ENCODE measurements at regions not wholly inside any gene's neighbourhood (a gene's known extent, or its start where the extent isn't known, plus 50 kb on each side); places are given as distances from the start of the nearest gene placed in this dataset.

DNA sequence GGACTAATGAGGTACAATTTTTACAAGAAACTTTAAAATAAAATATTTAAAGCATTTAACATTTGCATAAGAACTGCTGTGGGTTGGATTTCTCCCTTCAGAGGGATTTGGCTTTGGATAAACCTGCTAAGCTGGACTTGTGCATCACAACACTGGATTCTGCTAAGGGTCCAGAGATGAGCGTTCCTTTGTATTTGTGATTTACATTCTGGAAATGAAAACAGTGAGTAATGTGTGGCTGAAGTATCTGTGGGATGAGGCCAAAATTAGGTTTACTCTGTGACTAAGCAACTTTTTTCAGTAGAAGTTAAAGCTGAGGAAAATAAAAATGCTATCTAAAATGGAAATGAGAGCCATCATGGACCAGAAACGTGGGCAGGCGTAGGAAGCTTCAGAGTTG lies 494.3 kb downstream of the EPM2A start:
- TF ChIP-seq ZFX (IDR thresholded peaks at IDR 0.05), result no peak
- TF ChIP-seq, protein P1, sequence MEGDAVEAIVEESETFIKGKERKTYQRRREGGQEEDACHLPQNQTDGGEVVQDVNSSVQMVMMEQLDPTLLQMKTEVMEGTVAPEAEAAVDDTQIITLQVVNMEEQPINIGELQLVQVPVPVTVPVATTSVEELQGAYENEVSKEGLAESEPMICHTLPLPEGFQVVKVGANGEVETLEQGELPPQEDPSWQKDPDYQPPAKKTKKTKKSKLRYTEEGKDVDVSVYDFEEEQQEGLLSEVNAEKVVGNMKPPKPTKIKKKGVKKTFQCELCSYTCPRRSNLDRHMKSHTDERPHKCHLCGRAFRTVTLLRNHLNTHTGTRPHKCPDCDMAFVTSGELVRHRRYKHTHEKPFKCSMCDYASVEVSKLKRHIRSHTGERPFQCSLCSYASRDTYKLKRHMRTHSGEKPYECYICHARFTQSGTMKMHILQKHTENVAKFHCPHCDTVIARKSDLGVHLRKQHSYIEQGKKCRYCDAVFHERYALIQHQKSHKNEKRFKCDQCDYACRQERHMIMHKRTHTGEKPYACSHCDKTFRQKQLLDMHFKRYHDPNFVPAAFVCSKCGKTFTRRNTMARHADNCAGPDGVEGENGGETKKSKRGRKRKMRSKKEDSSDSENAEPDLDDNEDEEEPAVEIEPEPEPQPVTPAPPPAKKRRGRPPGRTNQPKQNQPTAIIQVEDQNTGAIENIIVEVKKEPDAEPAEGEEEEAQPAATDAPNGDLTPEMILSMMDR (conservative IDR thresholded peaks at IDR 0.05), result no peak
- H3K27ac ChIP-seq, result no peak overlapping the region

DNA sequence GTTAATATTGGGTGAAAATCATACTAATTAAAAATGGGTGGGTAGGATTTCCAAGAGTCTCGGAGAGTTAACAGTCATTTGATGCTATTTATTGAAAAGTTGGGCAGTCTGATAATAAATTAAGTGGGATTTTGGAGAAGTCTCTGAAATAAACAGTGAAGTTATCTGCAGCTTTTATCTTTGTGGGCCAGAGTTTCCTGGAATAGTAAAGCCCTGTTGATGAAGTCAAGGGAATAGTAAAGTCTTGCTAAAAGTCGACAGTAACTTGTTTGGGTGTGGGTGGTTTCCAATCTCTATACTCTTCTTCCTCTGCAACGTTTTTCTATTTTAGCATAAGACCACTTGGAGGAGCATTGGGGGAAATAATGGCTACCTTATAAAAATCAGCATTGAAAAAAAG lies 493.6 kb downstream of the EPM2A start:
- TF ChIP-seq, protein P1 (conservative IDR thresholded peaks at IDR 0.05), result no peak
- no peak for TF ChIP-seq ZFX (IDR thresholded peaks at IDR 0.05)
- H3K27ac ChIP-seq, result no peak overlapping the region

DNA sequence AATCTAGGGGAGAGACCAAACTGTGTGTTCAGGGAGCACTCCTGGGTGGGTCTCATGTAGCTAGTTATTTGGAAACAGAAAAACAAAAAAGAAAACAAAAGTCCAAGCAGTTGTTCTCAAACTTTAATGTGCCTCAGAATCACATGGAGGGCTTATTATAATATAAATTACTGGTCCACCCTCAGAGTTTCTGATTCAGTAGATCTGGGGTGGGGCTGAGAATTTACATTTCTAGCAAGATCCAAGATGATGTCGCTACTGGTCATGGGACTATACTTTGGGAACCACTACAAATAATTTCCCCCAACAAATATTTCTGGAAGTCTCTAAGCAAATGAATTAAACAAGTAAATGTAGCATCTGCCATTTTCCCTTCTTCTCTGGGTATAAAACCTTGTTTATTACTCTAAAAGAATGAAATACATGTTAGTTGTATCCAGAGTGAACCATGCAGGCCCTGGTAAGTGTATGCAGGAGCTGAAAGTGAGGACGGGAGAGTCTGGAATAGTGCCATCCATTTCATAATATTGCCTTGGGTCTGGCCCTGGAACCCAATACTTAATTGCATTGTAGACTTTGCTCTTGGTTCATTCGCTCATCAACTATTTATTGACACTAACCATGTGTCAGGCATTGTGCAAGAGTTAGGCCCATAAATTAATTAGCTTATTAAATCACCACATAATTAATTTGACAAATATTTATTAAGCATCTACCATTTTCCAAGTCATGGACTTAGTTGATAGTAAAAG lies 490.8 kb downstream of the EPM2A start:
- TF ChIP-seq, protein P1 (conservative IDR thresholded peaks at IDR 0.05), result no peak
- no peak for TF ChIP-seq ZFX (IDR thresholded peaks at IDR 0.05)
- no peak overlapping the region for H3K27ac ChIP-seq

DNA sequence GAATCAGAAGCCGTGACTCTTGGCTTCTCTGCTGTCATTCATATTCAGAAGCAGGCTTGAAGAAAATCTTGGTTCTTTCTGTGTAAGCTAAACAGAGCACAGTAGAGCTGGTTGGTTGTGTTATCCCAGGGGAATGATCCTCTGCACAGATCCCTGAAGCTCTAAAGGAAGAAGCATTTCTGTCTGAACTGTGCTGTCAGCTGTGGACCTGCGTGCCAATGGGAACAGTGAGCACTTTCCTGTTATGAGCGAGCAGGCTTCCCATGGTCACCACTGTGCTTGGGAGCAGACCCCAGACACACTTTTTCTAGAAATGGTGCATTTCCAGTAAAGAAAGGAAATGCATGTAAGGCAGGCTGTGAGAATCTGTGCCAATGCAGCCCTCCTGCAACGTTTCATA lies 490.2 kb downstream of the EPM2A start:
- no peak for TF ChIP-seq ZFX (IDR thresholded peaks at IDR 0.05)
- TF ChIP-seq, protein P1 (conservative IDR thresholded peaks at IDR 0.05), result no peak
- no peak overlapping the region for H3K27ac ChIP-seq

DNA sequence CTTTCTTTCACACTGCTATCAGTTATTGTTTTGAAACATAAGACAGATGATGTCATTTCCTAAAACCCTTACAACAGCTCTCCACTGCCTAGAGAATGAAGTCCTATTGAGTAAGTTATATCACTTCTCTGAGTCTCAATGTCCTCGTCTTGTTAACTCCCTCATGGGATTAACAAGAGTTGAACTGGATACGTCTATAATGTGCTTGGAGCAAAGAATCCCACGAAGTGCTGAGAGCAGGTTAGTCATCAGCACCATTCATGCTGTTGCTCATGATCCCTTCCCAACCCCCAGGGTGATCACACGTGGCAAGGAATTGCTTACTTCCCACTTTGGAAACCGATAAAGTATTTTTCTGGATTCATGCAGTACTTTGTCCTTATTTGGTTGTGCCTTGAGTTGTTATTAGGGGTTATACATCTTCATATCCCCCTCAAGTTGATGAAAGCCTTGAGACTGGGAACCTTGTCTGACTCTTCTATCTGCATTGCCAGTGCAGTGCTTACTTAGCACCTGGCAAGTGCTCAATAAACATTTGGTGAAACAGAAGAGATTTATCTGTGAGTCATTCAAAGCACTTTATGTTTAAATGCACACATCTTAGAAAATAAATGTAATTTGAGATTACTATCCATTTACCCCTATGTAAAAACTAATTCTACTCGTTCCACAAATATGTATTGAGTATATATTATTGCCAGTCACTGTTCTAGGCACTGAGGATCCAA lies 487.5 kb downstream of the EPM2A start:
- H3K27ac ChIP-seq, result no peak overlapping the region
- TF ChIP-seq, protein P1 (conservative IDR thresholded peaks at IDR 0.05), result no peak
- no peak for TF ChIP-seq ZFX (IDR thresholded peaks at IDR 0.05)

DNA sequence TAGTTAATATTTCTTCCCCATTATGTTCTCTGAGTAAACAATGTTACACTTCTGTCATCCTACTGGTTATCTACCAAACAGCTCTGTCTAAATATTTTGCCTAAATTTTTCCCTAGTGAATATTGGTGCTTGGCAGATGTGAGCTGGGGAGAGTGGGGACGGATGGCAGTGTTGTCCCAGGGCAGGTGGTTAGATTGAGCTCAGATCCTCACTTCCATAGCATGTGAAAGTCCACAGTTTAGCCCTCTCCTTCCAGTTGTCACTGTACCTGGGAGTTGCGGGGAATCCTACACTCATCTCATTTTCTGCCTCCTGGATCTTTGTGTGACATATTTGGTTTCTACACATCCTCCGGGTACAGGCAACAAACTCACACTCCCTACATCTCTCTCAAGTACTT lies 484.9 kb downstream of the EPM2A start:
- H3K27ac ChIP-seq, result no peak overlapping the region
- TF ChIP-seq ZFX (IDR thresholded peaks at IDR 0.05), result no peak
- TF ChIP-seq, protein P1 (conservative IDR thresholded peaks at IDR 0.05), result no peak

DNA sequence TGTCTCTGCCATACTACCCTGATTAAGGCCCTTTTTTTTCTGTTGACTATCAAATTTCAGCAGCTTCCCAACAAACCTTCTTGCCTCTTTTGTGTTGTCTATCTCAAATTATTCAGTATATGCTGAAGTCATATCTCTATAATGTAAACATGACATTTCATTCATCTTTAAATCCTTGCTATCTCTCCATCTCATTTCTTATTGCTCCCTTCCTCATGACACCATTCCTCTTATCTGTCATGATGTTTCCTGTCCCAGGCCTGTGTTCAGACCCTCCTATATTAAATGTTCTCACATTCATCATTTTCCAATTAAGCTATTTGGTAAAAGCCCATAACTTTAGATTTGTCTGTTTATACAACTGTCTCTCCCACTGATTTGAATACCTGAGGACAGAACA lies 482.6 kb downstream of the EPM2A start:
- no peak overlapping the region for H3K27ac ChIP-seq
- no peak for TF ChIP-seq ZFX (IDR thresholded peaks at IDR 0.05)
- TF ChIP-seq, protein P1 (conservative IDR thresholded peaks at IDR 0.05), result no peak

Measured in C4-2B (cell line).